Right lobe of liver (tissue), 6 donors: ENCODE measurements at regions not wholly inside any gene's neighbourhood (a gene's known extent, or its start where the extent isn't known, plus 50 kb on each side); places are given as distances from the start of the nearest gene placed in this dataset.

Source experiments
- ATAC-seq, 4 donors: fragments of 200-7000 bp; cut with Tn5 transposase; one replicate each; pipeline ENCODE4 v1.9.1; 2020; ENCODE audit warnings: mild to moderate bottlenecking in 4 of 4, moderate library complexity in 4 of 4
- DNase-seq, 3 donors: peaks; one replicate each; pipeline ENCODE4 v3.0.0-alpha.2; 2020
- H3K27ac ChIP-seq, 3 donors: fragments of 200-600 bp; one replicate each; pipeline ENCODE4 v1.8.0; 2022
- H3K27me3 ChIP-seq, 2 donors: fragments of 200-600 bp; one replicate each; pipeline ENCODE4 v1.8.0; 2022
- H3K36me3 ChIP-seq, 4 donors: fragments of 200-600 bp; sonication (generic) in 1 of 4; one replicate each; pipeline versions ENCODE4 v1.5.1 to v1.8.0; 2017 to 2022; ENCODE audit warnings: control low read depth in 1 of 4
- H3K4me1 ChIP-seq, 4 donors: fragments of 200-600 bp; sonication (generic) in 1 of 4; one replicate each; pipeline versions ENCODE4 v1.5.1 to v1.8.0; 2017 to 2022; ENCODE audit warnings: control low read depth in 1 of 4
- H3K4me3 ChIP-seq, 3 donors: fragments of 200-600 bp; one replicate each; pipeline ENCODE4 v1.8.0; 2022
- H3K9me3 ChIP-seq, 4 donors: fragments of 200-600 bp; sonication (generic) in 1 of 4; one replicate each; pipeline versions ENCODE4 v1.5.1 to v1.8.0; 2017 to 2022; ENCODE audit warnings: control low read depth in 1 of 4
- CTCF ChIP-seq, 4 donors: fragments of 200-600 bp in 3 of 4; fragments of 450-650 bp in 1 of 4; IDR thresholded peaks; one replicate each; pipeline versions ENCODE4 v1.5.1 to v1.8.0; 2016 to 2022; ENCODE audit warnings: antibody characterized with exemption in 4 of 4, mild to moderate bottlenecking in 2 of 4
- POLR2A ChIP-seq: fragments of 450-650 bp; IDR thresholded peaks from one replicate; pipeline ENCODE4 v1.6.1; 2017; ENCODE audit warnings: antibody characterized with exemption, mild to moderate bottlenecking
- WGBS: methylation state at CpG from one replicate; pipeline ENCODE4 v1.1.6; 2018; ENCODE audit warnings: low coverage, low lambda C conversion rate; ENCODE audit not compliant: insufficient coverage; ENCODE audit errors: missing lambda C conversion rate; 5-methylcytosine and 5-hydroxymethylcytosine counted together
- intact Hi-C, 2 donors: fragments of 100-400 bp; cut with DNase I; formaldehyde crosslinking; loops; one replicate each; pipeline versions ENCODE4 v1.11.2 to v1.14.1; 2022
- donor health status: DM: no; HTN: yes; CAD: no.
- donor health status: DM: no; HTN: no; CAD: no.
- donor health status: DM: no; HTN: no; CAD: no.
- donor health status: DM: no; HTN: yes; CAD: no.
- donor health status: DM: no; HTN: yes; CAD: no.

- ATAC-seq, result peak; percentile 42 to 84 (median 60)
- TF ChIP-seq CTCF (IDR thresholded peaks at IDR 0.05), result no peak
- TF ChIP-seq POLR2A, result no peak
- Histone ChIP-seq H3K4me1 (no peaks in the 10 kb centered on the region), H3K36me3 (no peaks in the 10 kb centered on the region), H3K4me3 (no peak overlapping the region), H3K27ac (peak overlapping the region in 1 of 3 donors; percentile 10), H3K27me3 (no peaks in the 10 kb centered on the region), H3K9me3 (no peaks in the 10 kb centered on the region)
- intact Hi-C loops, result no loop called here
- WGBS, result 36% methylated on average over 6 of the region's 6 CpGs
- DNase-seq, result no peak
Measured at GRCh38 chr3:64945171-64945729, 257.4 kb upstream of the ADAMTS9 start.

GRCh38 chr3:64943866-64944265 lies 256.1 kb upstream of the ADAMTS9 start:
- Histone ChIP-seq H3K9me3 (no peaks in the 10 kb centered on the region), H3K27me3 (no peaks in the 10 kb centered on the region), H3K36me3 (no peaks in the 10 kb centered on the region), H3K4me3 (no peak overlapping the region), H3K4me1 (no peaks in the 10 kb centered on the region), H3K27ac (peak overlapping the region in 1 of 3 donors; percentile 7)
- ATAC-seq (no peak), DNase-seq (no peak)
- 86% methylated on average over 4 of the region's 4 CpGs for WGBS
- intact Hi-C loops, result no loop called here
- TF ChIP-seq CTCF (IDR thresholded peaks at IDR 0.05) (no peak), POLR2A (no peak)

- H3K4me1 ChIP-seq, result no peaks in the 10 kb centered on the region
- no peaks in the 10 kb centered on the region for H3K27me3 ChIP-seq
- no peak overlapping the region for H3K4me3 ChIP-seq
- H3K27ac ChIP-seq, result no peak overlapping the region
- no peaks in the 10 kb centered on the region for H3K9me3 ChIP-seq
- no peak for ATAC-seq
- DNase-seq, result no peak
- 81% methylated on average over 10 of the region's 10 CpGs for WGBS
- no peak for TF ChIP-seq POLR2A
- no peak for TF ChIP-seq CTCF (IDR thresholded peaks at IDR 0.05)
- H3K36me3 ChIP-seq, result no peaks in the 10 kb centered on the region
- intact Hi-C loops, result no loop called here
Measured at GRCh38 chr3:64940596-64941348, 253.0 kb upstream of the ADAMTS9 start.

- DNase-seq (no peak), ATAC-seq (no peak)
- Histone ChIP-seq H3K4me3 (no peak overlapping the region), H3K4me1 (no peaks in the 10 kb centered on the region), H3K36me3 (no peaks in the 10 kb centered on the region), H3K27me3 (no peaks in the 10 kb centered on the region), H3K9me3 (no peaks in the 10 kb centered on the region), H3K27ac (no peak overlapping the region)
- TF ChIP-seq POLR2A (no peak), CTCF (IDR thresholded peaks at IDR 0.05) (no peak)
- 71% methylated on average over 9 of the region's 10 CpGs for WGBS
- intact Hi-C loops, result no loop called here
Measured at GRCh38 chr3:64939747-64940450, 252.1 kb upstream of the ADAMTS9 start.
